HEK293 (cell line): ENCODE measurements at regions not wholly inside any gene's neighbourhood (a gene's known extent, or its start where the extent isn't known, plus 50 kb on each side); places are given as distances from the start of the nearest gene placed in this dataset.

Experiments used
- BCL11B ChIP-seq: fragments of 450-650 bp; formaldehyde crosslinking; IDR thresholded peaks from 2 replicates; pipeline ENCODE4 v1.5.1; 2016; ENCODE audit warnings: low read depth, missing biosample characterization, missing genetic modification characterization
- CTCF ChIP-seq: fragments of 450-650 bp; formaldehyde crosslinking; IDR thresholded peaks from 2 replicates; pipeline ENCODE4 v1.5.1; 2016; ENCODE audit warnings: missing biosample characterization, missing genetic modification characterization
- SETDB1 ChIP-seq: IDR thresholded peaks from one replicate; pipeline ENCODE4 v1.6.1; 2017; ENCODE audit warnings: mild to moderate bottlenecking, low read length, moderate library complexity, mixed read lengths; ENCODE audit not compliant: insufficient read length
- YY1 ChIP-seq: fragments of 450-650 bp; formaldehyde crosslinking; IDR thresholded peaks from 2 replicates; pipeline ENCODE4 v1.5.1; 2018; ENCODE audit warnings: missing biosample characterization, missing genetic modification characterization
- ZBTB48 ChIP-seq: fragments of 450-650 bp; formaldehyde crosslinking; IDR thresholded peaks from 2 replicates; pipeline ENCODE4 v1.5.1; 2016; ENCODE audit warnings: missing biosample characterization, missing genetic modification characterization
- ZNF416 ChIP-seq: fragments of 450-650 bp; formaldehyde crosslinking; IDR thresholded peaks from 2 replicates; pipeline ENCODE4 v1.5.1; 2016; ENCODE audit warnings: missing biosample characterization, missing genetic modification characterization
- ZNF473 ChIP-seq: fragments of 450-650 bp; formaldehyde crosslinking; IDR thresholded peaks from 2 replicates; pipeline ENCODE4 v1.5.1; 2017; ENCODE audit warnings: missing biosample characterization, missing genetic modification characterization
- ZNF514 ChIP-seq: fragments of 450-650 bp; formaldehyde crosslinking; IDR thresholded peaks from 2 replicates; pipeline ENCODE4 v1.5.1; 2016; ENCODE audit warnings: missing biosample characterization, missing genetic modification characterization
- ZNF76 ChIP-seq: fragments of 450-650 bp; formaldehyde crosslinking; IDR thresholded peaks from 2 replicates; pipeline ENCODE4; 2016; ENCODE audit warnings: low read depth, missing biosample characterization, missing genetic modification characterization, borderline replicate concordance

GRCh38 chr13:110965038-110965754, 50.3 kb upstream of the ANKRD10 start:
- peak; percentile 85 for TF ChIP-seq ZNF416
- peak; percentile 77; the same call in 1 of the 2 replicates for TF ChIP-seq ZNF514 (tag by site-specific recombination)
- peak; percentile 99 for TF ChIP-seq ZNF473 (tag by site-specific recombination)
- TF ChIP-seq CTCF = no peak
- TF ChIP-seq SETDB1 = peak; percentile 76
- no peak for TF ChIP-seq YY1
- peak; percentile 73; the same call in 1 of the 2 replicates for TF ChIP-seq ZNF76 (tag by site-specific recombination)
- TF ChIP-seq BCL11B (tag by site-specific recombination) = peak; percentile 73; the same call in 1 of the 2 replicates
- no peak for TF ChIP-seq ZBTB48 (tag by site-specific recombination)
